NCI-H146 treated with DMSO at 0.1 percent for 48 hours (cell line): ENCODE measurements at regions not wholly inside any gene's neighbourhood (a gene's known extent, or its start where the extent isn't known, plus 50 kb on each side); places are given as distances from the start of the nearest gene placed in this dataset.
"Not testable (repeated sequence)": the region's sequence is repeated elsewhere in the genome, so short reads cannot be mapped to it uniquely, and the experiment has no call there.

ENCODE experiments used
- DNase-seq: peaks from one replicate; lab custom pipeline; 2025; ENCODE audit not compliant: unreplicated experiment; lab: John Stamatoyannopoulos, UW

DNA sequence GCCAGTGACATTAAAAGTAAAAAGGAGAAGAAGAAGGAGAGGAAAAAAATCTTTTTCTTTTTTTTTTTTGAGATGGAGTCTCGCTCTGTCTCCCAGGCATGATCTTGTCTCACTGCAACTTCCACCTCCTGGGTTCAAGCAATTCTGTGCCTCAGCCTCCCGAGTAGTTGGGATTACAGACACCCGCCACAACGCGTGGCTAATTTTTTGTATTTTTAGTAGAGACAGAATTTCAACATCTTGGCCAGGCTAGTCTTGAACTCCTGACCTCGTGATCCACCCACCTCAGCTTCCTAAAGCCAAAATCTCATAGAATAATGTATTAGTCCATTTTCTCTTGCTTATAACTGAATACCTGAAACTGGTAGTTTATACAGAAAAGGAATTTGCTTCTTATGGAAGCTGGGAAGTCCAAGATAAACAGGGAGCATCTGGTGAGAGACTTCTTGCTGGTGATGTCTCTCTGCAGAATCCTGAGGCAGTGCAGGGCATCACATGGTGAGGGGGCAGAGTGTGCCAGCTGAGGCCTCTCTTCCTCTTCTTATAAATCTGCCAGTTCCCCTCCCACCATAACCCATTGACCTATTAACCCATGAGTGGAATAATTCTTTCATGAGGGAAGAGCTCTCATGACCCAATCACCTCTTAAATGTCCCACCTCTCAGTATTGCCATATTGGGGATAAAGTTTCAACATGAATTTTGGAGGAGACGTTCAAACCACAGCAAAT lies 466.3 kb downstream of the GADD45G start:
- DNase-seq, result no peak

DNA sequence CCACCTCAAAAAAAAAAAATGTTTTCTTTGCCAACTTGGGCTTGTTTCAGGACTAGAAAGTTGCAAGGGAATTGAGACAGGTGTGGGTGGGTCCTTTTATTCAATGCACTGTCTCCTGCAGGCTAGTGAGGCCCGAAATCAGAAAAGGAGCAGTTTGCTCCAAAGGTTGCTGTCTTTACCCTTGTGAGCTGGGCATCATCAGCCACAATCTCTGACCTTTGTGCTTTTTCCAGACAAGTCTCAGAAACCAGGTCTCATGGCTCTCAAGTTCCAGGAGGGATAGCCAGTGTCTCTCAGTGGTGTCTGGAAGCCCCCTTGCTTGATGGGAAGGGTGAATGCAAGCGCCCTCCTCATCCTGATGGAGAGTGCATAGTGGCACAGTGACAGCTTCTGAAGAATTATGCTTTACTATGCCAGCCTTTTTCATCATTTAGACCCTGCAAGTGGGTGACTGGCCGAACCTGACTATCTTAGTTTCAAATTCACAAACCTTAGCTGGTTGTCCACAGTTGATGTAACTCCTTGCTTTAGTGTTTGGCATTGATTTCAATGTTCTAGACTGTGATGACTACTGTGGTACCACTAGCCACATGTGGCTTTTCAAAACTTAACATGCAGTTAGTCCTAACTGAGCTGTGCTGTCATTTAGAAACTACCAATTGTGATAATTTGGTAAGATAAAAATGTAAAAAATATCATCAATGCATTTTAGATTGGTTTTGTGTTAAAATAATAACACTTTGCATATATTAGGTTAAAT lies 468.6 kb downstream of the GADD45G start:
- no peak for DNase-seq

DNA sequence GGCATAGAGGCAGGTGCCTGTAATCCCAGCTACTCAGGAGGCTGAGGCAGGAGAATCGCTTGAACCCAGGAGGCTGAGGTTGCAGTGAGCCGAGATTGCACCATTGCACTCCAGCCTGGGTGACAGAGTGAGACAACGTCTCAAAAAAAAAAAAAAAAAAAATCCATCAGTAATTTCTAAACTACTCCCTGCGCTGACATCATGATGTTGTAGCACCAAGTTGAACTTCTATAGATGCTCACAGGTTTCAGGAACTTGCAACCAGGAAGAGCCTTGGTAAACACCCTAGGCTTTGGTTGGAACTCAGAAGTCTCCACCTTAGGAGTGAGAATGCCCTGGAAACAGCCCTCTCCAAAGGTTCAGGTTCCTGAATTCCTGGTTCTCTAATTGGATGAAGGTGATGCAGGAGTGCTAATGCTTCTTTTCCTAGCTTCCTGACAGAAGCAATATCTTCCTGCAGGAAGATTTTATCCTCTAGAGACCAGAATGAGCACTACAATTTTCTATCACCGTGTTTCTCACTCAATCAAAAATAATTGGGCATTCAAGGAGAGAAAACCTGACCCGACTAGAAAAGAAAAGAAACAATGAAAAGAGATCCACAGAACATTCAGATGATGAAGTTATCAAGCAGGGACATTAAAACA lies 469.6 kb downstream of the GADD45G start:
- no peak for DNase-seq

DNA sequence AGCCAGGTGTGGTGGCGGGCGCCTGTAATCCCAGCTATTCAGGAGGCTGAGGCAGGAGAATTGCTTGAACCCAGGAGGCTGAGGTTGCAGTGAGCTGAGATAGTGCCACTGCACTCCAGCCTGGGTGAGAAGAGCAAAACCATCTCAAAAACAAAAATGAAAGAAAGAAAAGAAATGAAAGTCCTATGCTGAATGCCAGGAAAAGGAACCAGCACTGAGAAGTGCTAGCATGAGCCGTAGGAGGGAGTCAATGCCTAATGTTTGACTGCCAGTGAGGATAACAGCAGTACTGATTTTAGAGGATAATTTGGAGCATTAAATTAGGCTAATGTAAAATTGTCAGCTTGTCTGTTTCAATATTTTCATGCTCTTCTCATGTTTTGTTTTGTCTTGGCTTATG lies 472.8 kb downstream of the GADD45G start:
- DNase-seq, result not testable (repeated sequence)

DNA sequence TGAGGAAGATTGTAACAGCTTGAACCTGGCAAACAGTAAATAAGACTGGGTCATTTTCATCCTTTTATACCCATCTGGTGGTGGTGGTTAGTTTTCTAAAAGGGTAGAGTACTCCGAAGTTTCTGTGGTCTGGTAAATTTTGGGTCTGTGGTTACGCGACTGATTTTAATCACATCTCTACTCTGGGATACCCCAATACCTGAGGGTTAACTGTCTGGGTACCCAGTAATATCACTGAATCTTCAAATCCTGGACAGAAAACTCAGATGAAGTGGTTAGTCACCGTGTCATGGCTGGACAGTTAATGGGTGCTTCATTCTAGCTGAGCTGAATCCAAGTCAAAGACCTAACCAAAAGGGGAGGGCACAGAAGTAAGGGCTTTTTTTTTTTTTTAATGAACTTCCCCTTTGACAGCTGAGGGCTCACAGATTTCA lies 474.2 kb downstream of the GADD45G start:
- no peak for DNase-seq

DNA sequence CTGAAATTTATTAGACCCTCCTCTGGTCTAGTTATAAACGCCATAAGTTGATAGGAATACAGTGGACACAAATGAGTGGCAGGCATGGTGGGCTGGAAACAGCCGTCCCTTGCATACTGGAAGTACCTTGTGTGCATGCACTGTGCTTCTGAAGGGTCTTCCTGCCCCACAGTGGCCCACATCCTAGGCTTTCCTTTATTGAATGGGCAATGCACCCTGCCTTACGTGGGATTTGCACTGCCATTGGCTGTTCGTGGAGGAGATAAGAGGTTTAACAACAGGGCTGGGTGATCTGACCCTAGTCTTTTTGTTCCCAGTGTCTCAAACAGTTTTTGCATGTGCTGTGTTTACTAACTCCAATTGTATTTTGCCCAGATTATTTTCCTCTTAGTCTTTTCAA lies 480.8 kb downstream of the GADD45G start:
- DNase-seq, result no peak

DNA sequence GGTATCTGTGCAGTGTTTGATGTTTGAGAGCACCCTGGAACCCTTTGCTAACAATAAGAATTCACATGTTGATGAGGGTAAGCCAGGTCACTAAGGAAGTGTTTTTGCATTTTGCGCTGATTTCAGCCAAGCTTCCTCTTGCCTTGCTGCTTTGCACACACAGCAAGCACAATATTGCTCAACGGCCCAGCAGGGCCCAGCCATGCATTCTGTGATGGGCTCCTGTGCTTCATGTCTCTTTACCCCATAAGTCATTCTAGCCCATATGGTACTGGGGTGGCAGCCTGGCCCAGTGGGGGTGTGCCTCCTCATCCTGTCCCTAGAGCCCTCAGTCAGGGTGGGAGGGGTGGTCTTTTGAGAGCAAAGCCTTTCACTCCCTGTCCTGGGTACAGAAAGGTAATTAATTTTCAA lies 481.3 kb downstream of the GADD45G start:
- DNase-seq, result no peak

DNA sequence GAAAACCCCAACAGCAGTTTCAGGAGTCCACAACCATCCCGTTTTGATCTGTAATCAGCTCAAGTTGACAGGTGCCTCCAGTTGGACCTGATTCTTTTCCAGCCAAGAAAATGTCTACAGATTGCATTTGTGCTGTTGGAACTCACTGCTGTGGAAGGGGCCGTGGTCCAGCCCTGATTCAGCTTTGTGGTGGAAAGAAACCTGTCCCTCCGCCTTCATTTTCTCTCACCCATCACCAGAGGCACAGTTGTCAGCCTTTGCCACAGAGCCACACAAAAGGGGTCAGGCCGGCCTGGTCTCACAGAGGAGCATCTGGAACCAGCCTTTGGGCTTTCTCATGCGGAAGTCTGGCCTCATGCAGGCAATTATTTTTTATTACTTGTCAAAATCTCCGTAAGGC lies 483.6 kb downstream of the GADD45G start:
- no peak for DNase-seq

DNA sequence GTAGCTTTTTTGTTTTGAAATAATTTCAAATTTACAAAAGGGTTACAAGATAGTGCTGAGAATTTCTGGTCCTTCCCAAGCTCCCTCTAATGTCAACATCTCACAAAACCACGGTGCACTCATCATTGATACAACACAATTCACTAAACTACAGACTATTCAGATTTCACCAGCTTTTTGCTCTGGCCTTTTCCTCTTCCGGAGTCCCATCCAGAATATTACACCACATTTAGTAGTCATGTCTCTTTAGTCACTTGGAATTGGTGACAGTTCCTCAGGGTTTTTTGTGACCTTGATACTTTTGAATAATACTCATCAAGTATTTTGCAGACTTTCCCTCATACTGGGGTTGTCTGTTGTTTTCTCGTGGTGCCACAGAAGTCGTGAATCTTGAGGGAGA lies 484.0 kb downstream of the GADD45G start:
- no peak for DNase-seq

DNA sequence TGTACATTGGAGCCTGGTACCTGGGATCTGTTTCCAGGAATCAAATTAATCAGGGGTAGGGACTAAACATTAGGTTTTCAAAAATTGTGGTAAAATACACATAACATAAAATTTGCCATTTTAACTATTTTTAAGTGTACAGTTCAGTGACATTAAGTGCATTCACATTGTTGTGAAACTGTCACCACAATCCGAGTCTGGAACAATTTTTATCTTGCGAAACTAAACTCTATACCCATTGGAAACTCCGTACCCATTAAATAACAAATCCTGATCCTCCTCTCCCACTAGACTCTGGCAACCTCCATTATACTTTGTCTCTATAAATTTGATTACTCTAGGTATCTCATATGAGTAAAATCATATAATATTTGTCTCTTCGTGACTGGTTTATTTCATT lies 486.2 kb downstream of the GADD45G start:
- DNase-seq, result no peak

DNA sequence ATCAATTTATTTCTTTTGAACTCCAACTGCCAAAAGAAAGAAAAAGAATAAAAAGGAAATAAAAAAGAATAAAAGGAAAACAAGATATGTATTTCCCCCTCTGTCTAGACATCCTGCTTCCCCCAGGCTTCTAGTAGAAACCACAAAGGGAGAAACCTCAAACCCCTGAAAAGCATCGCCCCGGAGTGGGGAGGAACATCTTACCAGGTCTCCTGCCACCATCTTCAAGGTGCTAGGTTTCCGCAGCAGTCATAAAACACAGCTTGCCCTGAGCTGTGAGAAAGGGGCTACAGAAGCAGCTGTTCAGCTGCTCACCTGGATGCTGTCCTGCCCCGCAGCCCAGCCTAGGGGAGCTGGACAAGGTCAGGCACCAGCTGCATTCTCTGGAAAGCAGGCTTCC lies 487.7 kb downstream of the GADD45G start:
- DNase-seq, result no peak

DNA sequence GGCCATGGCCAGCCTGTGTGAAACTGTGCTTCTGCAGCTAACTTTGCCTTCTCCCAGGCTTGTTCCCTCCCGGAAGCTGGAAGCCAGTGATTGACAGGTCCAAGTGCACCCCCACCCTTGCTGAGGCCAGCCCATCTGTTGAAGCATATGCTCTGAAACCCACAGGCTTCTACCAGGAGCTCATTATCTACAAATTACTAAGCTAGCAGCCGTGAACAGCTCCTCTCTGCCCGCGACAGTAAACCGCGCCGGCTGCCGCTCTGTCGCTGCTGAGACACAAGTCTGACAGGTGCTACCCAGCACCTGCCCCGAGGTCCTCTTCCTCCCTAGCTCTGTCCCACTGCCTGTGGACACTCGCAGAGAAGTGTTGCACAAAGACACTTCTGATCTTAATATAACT lies 490.9 kb downstream of the GADD45G start:
- DNase-seq, result peak; percentile 72

DNA sequence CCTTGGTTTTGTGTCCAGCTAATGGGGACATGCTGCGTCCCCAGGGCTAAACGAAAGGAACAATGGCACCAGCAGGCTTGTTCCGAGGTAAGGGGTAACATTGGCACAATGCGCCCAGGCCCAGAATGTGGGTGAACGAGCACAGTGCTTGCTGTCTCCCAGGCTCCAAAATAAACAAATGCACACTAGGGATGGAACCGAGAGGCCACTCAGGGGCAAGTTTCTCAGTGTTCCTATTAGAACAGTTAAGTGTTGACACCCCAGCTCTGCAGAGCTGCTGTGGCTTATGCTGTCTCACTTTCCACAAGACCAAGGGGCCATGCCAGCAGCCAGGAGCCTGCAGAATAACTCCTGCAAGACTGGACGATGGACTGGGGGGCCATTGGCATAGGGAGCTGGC lies 492.4 kb downstream of the GADD45G start:
- DNase-seq, result no peak

DNA sequence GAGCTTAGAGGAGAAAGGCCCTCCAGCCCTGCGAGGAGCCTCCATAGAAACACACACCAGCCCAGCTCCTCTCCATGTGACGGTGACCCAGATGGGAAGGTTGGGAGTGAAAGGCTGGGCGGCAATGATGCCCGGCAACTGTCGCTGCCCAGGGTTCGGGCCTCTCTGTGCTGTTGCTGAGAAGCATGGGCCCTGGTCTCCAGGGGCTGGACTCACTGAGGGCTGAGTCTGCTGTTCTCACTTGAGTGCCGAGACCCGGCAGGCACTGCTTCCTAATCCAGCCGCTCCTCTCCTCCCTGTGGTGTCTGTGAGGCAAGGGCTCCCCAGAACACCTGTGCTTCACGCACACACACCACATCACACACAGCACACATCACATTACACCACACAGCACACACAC lies 493.6 kb downstream of the GADD45G start:
- no peak for DNase-seq

DNA sequence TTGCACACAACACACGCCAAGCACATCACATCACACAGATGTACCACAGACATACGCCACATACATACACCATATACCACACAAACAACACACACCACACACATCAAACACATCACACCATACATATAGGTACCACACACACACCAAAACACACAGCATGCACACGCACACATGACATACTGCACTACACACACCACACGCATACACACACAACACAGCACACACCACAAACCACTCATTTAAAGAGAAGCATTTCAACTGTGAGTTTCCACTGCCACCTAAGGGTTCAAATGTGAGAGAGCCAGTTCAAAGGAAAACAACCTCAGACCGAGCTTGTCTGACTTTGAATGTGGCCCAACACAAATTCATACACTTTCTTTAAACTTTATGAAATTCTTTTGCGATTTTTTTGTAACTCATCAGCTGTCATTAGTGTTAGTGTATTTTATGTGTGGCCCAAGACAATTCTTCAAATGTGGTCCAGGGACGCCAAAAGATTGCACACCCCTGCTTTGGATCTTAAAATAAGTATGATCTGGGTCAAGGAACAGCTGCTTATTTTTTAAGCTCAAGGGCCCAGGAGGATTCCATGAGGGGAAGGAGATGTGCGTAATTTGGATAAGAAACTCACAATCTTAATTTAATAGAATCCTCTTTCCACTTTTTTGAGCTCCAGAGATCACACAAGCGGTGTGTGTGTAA lies 494.6 kb downstream of the GADD45G start:
- peak; percentile 15 for DNase-seq

DNA sequence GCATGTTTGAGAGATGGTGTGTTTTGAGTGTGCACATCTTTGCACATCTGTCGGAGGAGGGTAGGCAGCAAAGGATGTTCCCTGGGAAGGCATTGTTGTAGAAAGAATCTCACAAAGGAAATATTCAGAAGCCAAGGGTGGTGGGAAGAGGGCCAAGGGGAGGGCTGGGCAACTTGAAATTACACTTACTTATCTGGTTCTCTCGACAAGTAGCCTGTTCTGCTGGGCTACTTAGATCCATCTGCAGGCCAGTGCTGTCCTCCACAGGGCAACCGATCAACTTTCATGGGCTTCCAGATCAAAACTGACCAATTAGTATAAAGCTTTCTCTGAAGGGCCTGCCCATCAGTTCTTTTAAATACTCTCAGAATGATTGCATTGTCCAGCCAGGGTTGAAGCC lies 495.2 kb downstream of the GADD45G start:
- DNase-seq, result no peak

DNA sequence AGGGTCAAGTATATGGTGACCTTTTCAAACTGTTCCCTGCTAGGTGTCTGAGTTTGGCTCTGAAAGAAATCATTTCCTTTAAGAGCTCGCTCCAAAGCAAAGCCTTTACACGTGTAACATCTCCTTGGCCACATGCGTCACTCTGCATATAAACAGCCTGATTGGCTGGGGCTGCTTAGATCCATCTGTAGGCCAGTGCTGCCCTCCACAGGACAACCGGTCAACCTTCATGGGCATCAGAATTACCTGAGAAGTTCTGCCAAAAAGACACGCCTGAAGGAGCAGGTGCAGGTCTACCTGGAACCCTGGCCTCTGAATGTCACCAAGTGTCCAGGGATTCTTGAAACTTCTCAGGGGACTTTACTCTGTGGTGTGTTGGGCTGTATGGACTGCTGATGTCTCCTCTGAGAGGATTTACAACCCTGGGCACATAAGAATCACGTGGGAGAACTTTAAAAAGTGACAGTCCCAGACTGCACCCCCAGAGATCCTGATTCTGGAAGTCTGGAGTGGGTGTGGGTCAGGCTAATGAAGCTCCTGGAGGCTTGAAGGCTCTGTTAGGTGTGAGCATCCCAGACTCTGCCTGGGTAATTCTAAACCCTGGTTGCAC lies 497.6 kb downstream of the GADD45G start:
- DNase-seq, result peak; percentile 80

DNA sequence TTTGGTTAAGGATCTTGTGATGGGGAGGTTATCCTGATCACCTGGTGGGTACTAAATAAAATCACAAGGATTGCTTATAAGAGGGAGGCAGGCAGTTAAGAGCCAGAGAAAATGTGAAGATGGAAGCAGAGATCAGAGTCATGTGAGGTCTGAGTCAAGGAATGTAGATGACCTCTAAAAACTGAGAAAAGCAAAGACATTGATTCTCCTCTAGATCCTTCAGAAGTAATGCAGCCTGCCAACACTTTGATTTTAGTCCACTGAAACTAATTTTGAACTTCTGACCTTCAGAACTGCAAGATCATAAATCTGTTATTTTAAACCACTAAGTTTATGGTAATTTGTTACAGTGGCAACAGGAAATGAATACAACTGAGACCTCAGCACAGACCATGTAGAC lies 499.0 kb downstream of the GADD45G start:
- no peak for DNase-seq

DNA sequence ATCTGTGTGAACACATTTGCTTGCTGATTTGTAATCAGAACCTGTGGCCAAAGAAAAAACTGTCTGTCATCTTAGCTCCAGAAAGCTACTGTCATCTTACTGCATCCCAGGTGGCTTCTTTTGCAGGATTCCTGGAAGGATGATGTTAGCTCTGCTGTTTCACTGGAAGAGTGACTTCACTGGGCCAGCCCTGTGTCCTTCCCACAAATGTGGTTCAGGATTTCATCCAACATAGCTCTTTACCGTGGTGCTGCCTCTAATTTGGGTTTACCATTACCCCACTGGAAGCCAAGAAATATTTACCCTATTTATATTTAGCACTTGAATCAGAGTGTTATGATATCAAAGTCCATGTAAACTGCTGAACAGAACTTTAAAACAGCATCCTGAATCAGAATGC lies 501.0 kb downstream of the GADD45G start:
- DNase-seq, result no peak

DNA sequence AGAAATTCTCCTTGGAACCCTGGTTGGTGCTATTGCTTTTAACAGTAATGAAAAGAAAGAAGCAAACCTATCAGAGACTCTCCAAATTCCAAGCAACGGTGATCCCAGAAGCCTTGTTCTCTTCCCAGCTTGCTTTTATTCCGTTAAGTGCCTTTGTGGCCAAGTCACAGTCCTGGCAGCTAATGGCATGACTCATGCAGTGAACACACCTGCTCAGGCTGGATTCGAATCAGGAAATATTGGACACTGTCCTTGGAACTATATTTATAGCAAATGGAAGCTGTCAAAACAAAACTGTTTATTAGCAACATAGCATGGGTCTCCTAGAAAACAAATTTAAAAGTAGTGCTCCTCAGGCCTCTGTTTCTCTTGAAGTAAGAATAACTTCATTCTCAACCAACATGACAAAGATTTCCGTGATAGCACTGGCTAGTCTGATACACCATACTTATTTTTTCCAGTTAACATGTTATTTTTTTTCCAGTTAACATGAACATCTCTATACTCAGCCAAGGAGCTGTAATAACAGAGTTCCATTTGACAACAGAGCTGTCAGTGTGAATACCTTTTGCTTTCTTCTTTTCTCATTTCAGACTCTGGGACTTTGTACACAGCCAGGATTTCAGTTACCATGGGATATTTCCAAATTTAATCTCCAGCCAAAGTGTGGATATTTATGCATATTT lies 502.4 kb downstream of the GADD45G start:
- peak; percentile 32 for DNase-seq
